Mesothelial cell of epicardium (in vitro differentiated cells): ENCODE measurements at regions not wholly inside any gene's neighbourhood (a gene's known extent, or its start where the extent isn't known, plus 50 kb on each side); places are given as distances from the start of the nearest gene placed in this dataset.

Experiments
- DNase-seq, 2 experiments: peaks; one replicate each; pipeline ENCODE4 v3.0.0; 2021; ENCODE audit warnings: low spot score in 2 of 2; ENCODE audit not compliant: unreplicated experiment in 2 of 2
- H3K27ac Mint-ChIP-seq: 2 replicates; pipeline ENCODE4 v1.8.0; 2021; ENCODE audit warnings: mixed read lengths
- H3K27me3 Mint-ChIP-seq: 2 replicates; pipeline ENCODE4 v1.8.0; 2021; ENCODE audit warnings: low read depth, mixed read lengths
- H3K36me3 Mint-ChIP-seq: 2 replicates; pipeline ENCODE4 v1.8.0; 2021; ENCODE audit warnings: mixed read lengths
- H3K4me1 Mint-ChIP-seq: 2 replicates; pipeline ENCODE4 v1.8.0; 2021; ENCODE audit warnings: mixed read lengths
- H3K4me3 Mint-ChIP-seq: 2 replicates; pipeline ENCODE4 v1.8.0; 2021; ENCODE audit warnings: mild to moderate bottlenecking, moderate library complexity, mixed read lengths
- H3K9me3 Mint-ChIP-seq: 2 replicates; pipeline ENCODE4 v1.8.0; 2021; ENCODE audit warnings: mixed read lengths
- TF ChIP-seq, protein P1 (sequence below): fragments of 200-600 bp; sonication (generic); IDR thresholded peaks from one replicate; pipeline ENCODE4 v1.5.0; 2021; ENCODE audit warnings: antibody characterized with exemption; ENCODE audit not compliant: unreplicated experiment

DNA sequence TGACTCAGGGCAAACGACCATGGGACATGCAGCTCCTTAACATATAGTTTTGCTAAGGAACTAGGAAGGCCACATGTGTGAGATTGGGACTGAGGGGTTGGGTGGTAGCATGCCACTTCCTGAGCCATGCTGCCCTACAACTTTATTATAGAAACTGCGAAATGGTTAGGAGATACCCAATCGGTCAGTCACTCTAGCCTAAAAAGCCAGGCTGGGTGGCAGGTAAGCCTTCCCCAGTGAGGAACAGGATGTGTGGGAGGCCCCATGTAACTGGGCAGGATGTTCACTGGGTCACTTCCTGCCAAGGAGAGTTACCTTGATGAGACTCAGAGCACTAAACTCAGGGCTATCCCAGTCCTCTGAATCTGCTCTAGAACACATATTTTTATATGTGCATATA is 123.5 kb downstream of the MAP3K7 start:
- no peaks in the 10 kb centered on the region for H3K4me1 Mint-ChIP-seq
- H3K4me3 Mint-ChIP-seq, result no peak overlapping the region
- TF ChIP-seq, protein P1, sequence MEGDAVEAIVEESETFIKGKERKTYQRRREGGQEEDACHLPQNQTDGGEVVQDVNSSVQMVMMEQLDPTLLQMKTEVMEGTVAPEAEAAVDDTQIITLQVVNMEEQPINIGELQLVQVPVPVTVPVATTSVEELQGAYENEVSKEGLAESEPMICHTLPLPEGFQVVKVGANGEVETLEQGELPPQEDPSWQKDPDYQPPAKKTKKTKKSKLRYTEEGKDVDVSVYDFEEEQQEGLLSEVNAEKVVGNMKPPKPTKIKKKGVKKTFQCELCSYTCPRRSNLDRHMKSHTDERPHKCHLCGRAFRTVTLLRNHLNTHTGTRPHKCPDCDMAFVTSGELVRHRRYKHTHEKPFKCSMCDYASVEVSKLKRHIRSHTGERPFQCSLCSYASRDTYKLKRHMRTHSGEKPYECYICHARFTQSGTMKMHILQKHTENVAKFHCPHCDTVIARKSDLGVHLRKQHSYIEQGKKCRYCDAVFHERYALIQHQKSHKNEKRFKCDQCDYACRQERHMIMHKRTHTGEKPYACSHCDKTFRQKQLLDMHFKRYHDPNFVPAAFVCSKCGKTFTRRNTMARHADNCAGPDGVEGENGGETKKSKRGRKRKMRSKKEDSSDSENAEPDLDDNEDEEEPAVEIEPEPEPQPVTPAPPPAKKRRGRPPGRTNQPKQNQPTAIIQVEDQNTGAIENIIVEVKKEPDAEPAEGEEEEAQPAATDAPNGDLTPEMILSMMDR, result no peak
- H3K27me3 Mint-ChIP-seq, result no peaks in the 10 kb centered on the region
- peaks cover 4% of the 10 kb centered on the region for H3K9me3 Mint-ChIP-seq
- H3K36me3 Mint-ChIP-seq, result no peaks in the 10 kb centered on the region
- no peak overlapping the region for H3K27ac Mint-ChIP-seq
- DNase-seq, result no peak

DNA sequence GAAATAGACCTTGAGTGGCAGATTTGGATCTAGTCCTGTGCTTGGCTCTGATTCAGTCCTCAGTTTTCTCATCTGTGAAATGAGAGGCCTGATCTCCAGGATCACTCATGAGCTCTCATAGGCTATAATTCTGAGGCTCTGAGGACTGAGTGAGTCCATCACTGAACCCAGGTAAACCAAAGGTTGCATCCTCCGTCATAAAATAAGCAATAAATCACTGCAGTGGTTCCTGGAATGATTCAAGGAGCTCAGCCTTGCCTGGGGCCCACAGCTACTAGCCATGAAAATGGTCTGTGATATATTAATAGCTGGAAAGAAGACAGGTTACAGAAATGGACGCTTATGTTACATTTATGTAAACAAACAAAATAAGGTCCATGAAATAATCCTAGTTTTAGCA is 124.8 kb downstream of the MAP3K7 start:
- Mint-ChIP-seq H3K4me1 (no peaks in the 10 kb centered on the region), H3K27ac (no peak overlapping the region)

DNA sequence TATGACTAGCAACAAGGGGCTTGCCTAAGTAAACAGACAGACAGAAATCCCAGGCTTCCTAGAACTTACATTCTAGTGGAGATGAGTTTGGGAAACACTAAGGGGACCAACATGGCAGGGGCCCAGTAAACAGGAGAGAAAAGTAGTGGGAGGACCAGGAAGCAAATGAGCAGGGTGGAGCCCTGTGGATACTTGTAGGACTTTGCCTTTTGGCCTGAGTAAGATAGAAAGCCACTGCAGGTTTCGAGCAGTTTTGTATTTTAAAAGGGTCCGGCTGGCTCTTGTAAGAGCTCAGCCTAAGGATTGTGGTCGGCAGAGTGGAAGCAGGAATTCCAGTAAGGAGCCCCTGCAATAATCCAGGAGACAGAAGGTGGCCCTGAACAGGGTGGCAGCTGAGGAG is 125.5 kb downstream of the MAP3K7 start:
- H3K27me3 Mint-ChIP-seq, result no peaks in the 10 kb centered on the region

More for the DNA sequence above, 124.8 kb downstream of the MAP3K7 start:
- H3K36me3 Mint-ChIP-seq, result no peaks in the 10 kb centered on the region
- DNase-seq, result no peak
- no peak overlapping the region for H3K4me3 Mint-ChIP-seq
- H3K9me3 Mint-ChIP-seq, result peaks cover 4% of the 10 kb centered on the region
- TF ChIP-seq, protein P1, result no peak
- no peaks in the 10 kb centered on the region for H3K27me3 Mint-ChIP-seq

DNA sequence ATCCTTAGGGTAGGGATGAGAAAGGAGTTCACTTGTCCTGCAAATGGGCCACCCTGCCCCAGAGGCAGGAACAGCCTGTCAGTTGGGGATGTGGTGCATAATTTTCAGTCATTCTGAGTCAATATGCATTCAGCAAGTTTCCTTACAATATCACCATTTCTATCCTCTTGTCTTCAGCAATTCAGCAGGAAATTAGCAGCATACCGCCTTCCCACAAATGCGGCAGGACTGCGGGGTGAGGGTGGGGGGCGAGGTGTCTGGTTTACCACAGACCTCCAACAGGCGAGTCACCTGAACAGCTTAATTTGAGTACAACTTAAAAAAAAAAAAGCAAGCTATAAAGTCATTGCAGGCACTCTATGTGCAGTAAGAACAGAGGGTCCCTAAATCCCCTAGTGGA is 126.8 kb downstream of the MAP3K7 start:
- H3K4me1 Mint-ChIP-seq, result no peaks in the 10 kb centered on the region
- H3K9me3 Mint-ChIP-seq, result peaks cover 4% of the 10 kb centered on the region
- H3K36me3 Mint-ChIP-seq, result no peaks in the 10 kb centered on the region
- no peak for DNase-seq
- no peak overlapping the region for H3K27ac Mint-ChIP-seq
- no peak overlapping the region for H3K4me3 Mint-ChIP-seq
- H3K27me3 Mint-ChIP-seq, result no peaks in the 10 kb centered on the region
- TF ChIP-seq, protein P1, result no peak

More for the DNA sequence above, 125.5 kb downstream of the MAP3K7 start:
- Mint-ChIP-seq H3K4me1 (no peaks in the 10 kb centered on the region), H3K4me3 (no peak overlapping the region), H3K27ac (no peak overlapping the region), H3K36me3 (no peaks in the 10 kb centered on the region), H3K9me3 (peaks cover 4% of the 10 kb centered on the region)
- no peak for DNase-seq
- TF ChIP-seq, protein P1, result no peak

DNA sequence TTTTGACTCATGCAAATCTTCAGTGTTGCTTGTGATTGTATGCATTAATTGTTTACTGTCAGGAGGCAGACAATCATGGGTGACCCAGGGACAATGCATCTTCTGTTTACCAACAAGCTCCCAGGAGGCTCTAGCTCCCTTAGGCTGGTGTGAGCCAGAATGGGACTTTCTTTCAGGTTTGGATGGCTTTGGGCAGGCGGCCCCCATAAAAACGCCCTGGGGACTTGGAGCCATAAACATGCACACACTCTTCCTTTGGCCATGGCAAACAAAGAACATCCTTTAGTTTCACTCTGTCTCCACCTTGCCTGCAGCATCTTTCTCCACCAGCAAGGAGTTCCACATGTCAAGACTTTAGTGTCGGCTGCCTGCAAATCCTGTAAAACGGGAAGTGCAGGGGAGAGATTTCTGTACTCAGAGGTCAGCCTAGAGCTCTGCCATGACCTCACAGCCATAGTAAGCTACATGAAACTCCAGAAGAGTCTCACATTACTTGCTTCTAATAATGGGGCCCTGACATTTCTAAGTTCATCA is 127.6 kb downstream of the MAP3K7 start:
- H3K9me3 Mint-ChIP-seq, result peaks cover 4% of the 10 kb centered on the region
- H3K36me3 Mint-ChIP-seq, result no peaks in the 10 kb centered on the region
- H3K4me1 Mint-ChIP-seq, result no peaks in the 10 kb centered on the region
- TF ChIP-seq, protein P1, result no peak
- DNase-seq, result no peak
- H3K27ac Mint-ChIP-seq, result no peak overlapping the region
- H3K27me3 Mint-ChIP-seq, result no peaks in the 10 kb centered on the region
- H3K4me3 Mint-ChIP-seq, result no peak overlapping the region
